ENCODE measurements at regions not wholly inside any gene's neighbourhood (a gene's known extent, or its start where the extent isn't known, plus 50 kb on each side); places are given as distances from the start of the nearest gene placed in this dataset.

DNA sequence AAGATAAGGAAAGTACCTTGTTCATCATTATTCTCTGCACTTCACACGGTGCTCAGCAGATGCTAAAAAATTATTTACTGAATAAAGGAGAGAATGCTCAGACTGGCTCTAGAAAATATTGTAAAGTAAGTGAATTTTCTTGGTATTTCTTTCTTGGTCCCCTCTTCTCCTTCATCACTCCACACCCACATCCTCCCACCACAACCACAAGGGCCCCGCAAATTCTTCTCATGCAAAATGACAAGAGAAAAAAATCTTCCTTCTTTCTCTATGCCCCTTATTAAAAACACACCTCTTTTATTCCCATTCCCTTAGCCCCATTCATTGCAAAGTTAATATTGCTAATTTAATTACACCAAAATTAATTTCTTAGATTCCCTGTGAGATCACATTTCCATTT lies 74.2 kb upstream of the NEDD4L start:
- no peak for TF ChIP-seq CTCF (conservative IDR thresholded peaks at IDR 0.05; ENCODE audit: low read depth, low read length)
- no peak for TF ChIP-seq SMC3 (IDR thresholded peaks at IDR 0.05; ENCODE audit: low read depth, low read length)
- TF ChIP-seq MAFK (IDR thresholded peaks at IDR 0.05; ENCODE audit: low read depth, low read length) = no peak
- TF ChIP-seq POLR2A (IDR thresholded peaks at IDR 0.05; ENCODE audit: low read depth, low read length) = no peak

Data from IMR-90 (cell line).